ENCODE measurements at regions not wholly inside any gene's neighbourhood (a gene's known extent, or its start where the extent isn't known, plus 50 kb on each side); places are given as distances from the start of the nearest gene placed in this dataset.

- DNase-seq (ENCODE audit: low read depth in 1 of 2, low spot score in 2 of 2) (no peak), FAIRE-seq (no peak)
- Histone ChIP-seq H3K36me3 (ENCODE audit: control insufficient read depth in 2 of 4, insufficient read depth in 4 of 4, low read length in 3 of 4) (no peaks in the 10 kb centered on the region), H3K4me2 (ENCODE audit: insufficient read depth in 1 of 2, low read depth in 2 of 2, low read length in 2 of 2) (no peak overlapping the region), H2BK20ac (ENCODE audit: low read length) (no peak overlapping the region), H3K27me3 (replicated peaks in 1 of 4; ENCODE audit: control insufficient read depth in 3 of 4, extremely low read depth in 1 of 4, insufficient read depth in 3 of 4, low read length in 3 of 4) (no peaks in the 10 kb centered on the region), H3K4me3 (ENCODE audit: extremely low read depth in 1 of 4, insufficient read depth in 2 of 4, low read depth in 3 of 4, low read length in 4 of 4) (no peak overlapping the region), H3K23ac (ENCODE audit: insufficient read length) (no peak overlapping the region), H3K4me1 (replicated peaks in 1 of 4; ENCODE audit: control insufficient read depth in 3 of 4, insufficient read depth in 4 of 4, low read length in 3 of 4) (peaks cover 0 to 2% (median 0%) of the 10 kb centered on the region in 4 experiments; a peak in 1 of 7 replicates), H3K9me3 (ENCODE audit: insufficient read depth in 2 of 2, low read depth in 1 of 2, low read length in 1 of 2) (peaks cover 0 to 3% of the 10 kb centered on the region in 2 experiments; a peak in 1 of 4 replicates), H3K23me2 (ENCODE audit: low read depth, low read length) (no peaks in the 10 kb centered on the region), H2BK12ac (ENCODE audit: low read depth, low read length) (no peak overlapping the region), H3K9ac (replicated peaks in 1 of 4; ENCODE audit: extremely low read depth in 1 of 4, low read depth in 3 of 4, low read length in 3 of 4) (no peak overlapping the region), H2AFZ (ENCODE audit: low read length) (no peak overlapping the region; the same call in 1 of the 2 replicates), H3K79me1 (ENCODE audit: low read depth, low read length) (no peaks in the 10 kb centered on the region), H2BK120ac (replicated peaks; ENCODE audit: low read depth, low read length) (no peak overlapping the region), H4K91ac (replicated peaks; ENCODE audit: insufficient read length, low read length) (no peak overlapping the region), H3K14ac (ENCODE audit: insufficient read length) (no peak overlapping the region), H3K4ac (replicated peaks; ENCODE audit: insufficient read length, low read depth, low read length) (no peak overlapping the region), H4K5ac (ENCODE audit: insufficient read length, low read depth, low read length) (no peak overlapping the region), H3K18ac (ENCODE audit: extremely low read depth, low read length) (no peak overlapping the region), H2BK5ac (ENCODE audit: low read depth, low read length) (no peak overlapping the region), H4K8ac (ENCODE audit: extremely low read depth, insufficient read depth, low read length) (no peak overlapping the region), H2AK5ac (ENCODE audit: low read depth, low read length) (no peak overlapping the region), H3K27ac (ENCODE audit: low read depth, low read length) (no peak overlapping the region), H3K56ac (replicated peaks; ENCODE audit: insufficient read length, low read depth, low read length) (no peak overlapping the region), H4K20me1 (replicated peaks in 1 of 2; ENCODE audit: control insufficient read depth in 1 of 2, insufficient read depth in 2 of 2, low read length in 2 of 2) (no peaks in the 10 kb centered on the region), H3K79me2 (ENCODE audit: control insufficient read depth in 1 of 2, insufficient read depth in 2 of 2, low read length in 2 of 2) (no peaks in the 10 kb centered on the region), H2BK15ac (ENCODE audit: low read length) (no peak overlapping the region)
- WGBS, 2 experiments (ENCODE audit: extremely low coverage in 1 of 2, insufficient coverage in 1 of 2, insufficient read length in 1 of 2, insufficient replicate concordance in 2 of 2, low coverage in 1 of 2, low lambda C conversion rate in 2 of 2, missing lambda C conversion rate in 1 of 2) = 87% methylated on average over 2 of the region's 2 CpGs; no CpG with 5 or more reads in 1 of the 2 experiments
- TF ChIP-seq POLR2A (IDR thresholded peaks at IDR 0.05; ENCODE audit: control extremely low read depth in 1 of 2, low read depth in 2 of 2, low read length in 2 of 2) (no peak), CREB1 (IDR thresholded peaks at IDR 0.05) (no peak), EGR1 (IDR thresholded peaks at IDR 0.05; ENCODE audit: borderline replicate concordance, low read depth, low read length) (no peak), RAD21 (IDR thresholded peaks at IDR 0.05 in 1 of 2, conservative IDR thresholded peaks at IDR 0.05 in 1 of 2; ENCODE audit: low read depth in 2 of 2, low read length in 2 of 2) (no peak), CHD2 (IDR thresholded peaks at IDR 0.05; ENCODE audit: low read length) (no peak)
- CTCF ChIA-PET (ENCODE audit: partially characterized antibody) = interaction anchor here (1.4 kb wide), 1 partner anchor 89 kb away, joined by 3 read pairs; no protein-coding TSS in a partner anchor
- POLR2A ChIA-PET (ENCODE audit: partially characterized antibody) = no interaction called here
These were observed 96.4 kb upstream of the IGSF10 start for GRCh38 chr3:151557068-151557840.
